Body of pancreas (tissue), 4 donors: ENCODE measurements at regions not wholly inside any gene's neighbourhood (a gene's known extent, or its start where the extent isn't known, plus 50 kb on each side); places are given as distances from the start of the nearest gene placed in this dataset.

Source experiments
- CTCF ChIP-seq, 7 experiments: fragments of 450-650 bp in 4 of 7; fragments of 200-600 bp in 3 of 7; sonication (generic) in 3 of 7; IDR thresholded peaks; one replicate each; pipeline ENCODE4 v1.5.1; 2016 to 2019; ENCODE audit warnings: antibody characterized with exemption in 7 of 7
- POLR2A ChIP-seq, 3 donors: fragments of 450-650 bp; IDR thresholded peaks; one replicate each; pipeline ENCODE4 v1.6.1; 2016; ENCODE audit warnings: antibody characterized with exemption in 3 of 3, mild to moderate bottlenecking in 2 of 3

DNA sequence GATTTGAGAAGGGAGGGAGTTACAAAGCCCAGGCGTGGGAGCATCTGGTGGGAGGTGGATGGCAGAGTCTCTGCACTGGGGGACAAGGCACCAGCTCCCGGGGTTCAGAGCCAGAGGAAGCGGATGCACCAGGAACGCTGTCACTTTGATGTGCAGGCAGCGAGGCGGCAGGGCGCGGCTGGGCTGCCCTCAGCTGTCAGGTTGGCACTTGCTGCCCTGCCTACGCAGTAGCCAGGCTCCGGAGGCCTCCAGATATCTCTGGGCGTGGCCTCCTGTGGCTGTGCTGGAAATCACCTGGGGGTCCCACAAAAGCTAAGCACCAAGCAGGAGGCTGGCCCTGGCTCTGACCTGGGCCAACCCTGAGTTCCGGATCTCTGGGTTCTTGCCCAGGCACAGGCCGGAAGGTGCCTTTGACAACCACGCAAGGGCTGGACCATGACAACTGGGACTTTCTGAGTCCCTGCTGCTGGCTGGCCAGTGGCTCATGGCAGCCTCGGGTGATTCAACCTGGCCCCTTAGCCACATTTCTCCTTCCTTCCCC, 62.1 kb upstream of the MAP1LC3B2 start:
- TF ChIP-seq CTCF (IDR thresholded peaks at IDR 0.05) (no peak), POLR2A (IDR thresholded peaks at IDR 0.05) (no peak)
